AG09319 (cell line): ENCODE measurements at regions not wholly inside any gene's neighbourhood (a gene's known extent, or its start where the extent isn't known, plus 50 kb on each side); places are given as distances from the start of the nearest gene placed in this dataset.

ENCODE experiments used
- DNase-seq: peaks from one replicate; pipeline ENCODE4 v3.0.0-alpha.2; 2010; ENCODE audit warnings: low read depth; ENCODE audit errors: extremely low read depth
- TF ChIP-seq, protein P1 (sequence below): IDR thresholded peaks from 2 replicates; pipeline ENCODE4 v1.5.1; 2011; ENCODE audit warnings: low read depth, mild to moderate bottlenecking, inconsistent platforms, low read length, moderate library complexity

GRCh38 chr9:108621991-108622855 lies 233.6 kb downstream of the ACTL7B start:
- TF ChIP-seq, protein P1, sequence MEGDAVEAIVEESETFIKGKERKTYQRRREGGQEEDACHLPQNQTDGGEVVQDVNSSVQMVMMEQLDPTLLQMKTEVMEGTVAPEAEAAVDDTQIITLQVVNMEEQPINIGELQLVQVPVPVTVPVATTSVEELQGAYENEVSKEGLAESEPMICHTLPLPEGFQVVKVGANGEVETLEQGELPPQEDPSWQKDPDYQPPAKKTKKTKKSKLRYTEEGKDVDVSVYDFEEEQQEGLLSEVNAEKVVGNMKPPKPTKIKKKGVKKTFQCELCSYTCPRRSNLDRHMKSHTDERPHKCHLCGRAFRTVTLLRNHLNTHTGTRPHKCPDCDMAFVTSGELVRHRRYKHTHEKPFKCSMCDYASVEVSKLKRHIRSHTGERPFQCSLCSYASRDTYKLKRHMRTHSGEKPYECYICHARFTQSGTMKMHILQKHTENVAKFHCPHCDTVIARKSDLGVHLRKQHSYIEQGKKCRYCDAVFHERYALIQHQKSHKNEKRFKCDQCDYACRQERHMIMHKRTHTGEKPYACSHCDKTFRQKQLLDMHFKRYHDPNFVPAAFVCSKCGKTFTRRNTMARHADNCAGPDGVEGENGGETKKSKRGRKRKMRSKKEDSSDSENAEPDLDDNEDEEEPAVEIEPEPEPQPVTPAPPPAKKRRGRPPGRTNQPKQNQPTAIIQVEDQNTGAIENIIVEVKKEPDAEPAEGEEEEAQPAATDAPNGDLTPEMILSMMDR, result no peak
- no peak for DNase-seq

GRCh38 chr9:108620767-108621166 lies 235.0 kb downstream of the ACTL7B start:
- TF ChIP-seq, protein P1, result no peak
- DNase-seq, result no peak

- DNase-seq, result no peak
- TF ChIP-seq, protein P1, result no peak
These were observed 236.8 kb downstream of the ACTL7B start for GRCh38 chr9:108618906-108619550.

DNA sequence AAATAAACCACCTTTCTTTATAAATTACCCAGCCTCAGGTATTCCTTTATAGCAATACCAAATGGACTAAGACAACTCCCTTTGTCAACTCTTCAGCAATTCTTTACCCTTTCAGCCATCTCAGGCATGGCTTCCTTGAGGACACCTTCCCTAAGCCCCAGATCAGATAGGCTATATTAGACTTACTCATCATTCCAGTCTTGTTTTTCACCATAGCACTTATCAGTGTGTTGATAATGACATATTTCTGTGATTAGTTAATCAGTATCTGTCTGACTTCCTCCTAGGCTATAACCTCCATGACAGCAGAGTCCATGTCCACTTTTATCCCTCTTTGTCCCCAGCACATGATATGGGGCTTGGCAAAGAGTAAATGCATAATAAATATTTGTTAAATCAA lies 238.1 kb downstream of the ACTL7B start:
- DNase-seq, result no peak
- TF ChIP-seq, protein P1, result no peak

- TF ChIP-seq, protein P1, result no peak
- DNase-seq, result no peak
These were observed 240.6 kb downstream of the ACTL7B start for GRCh38 chr9:108615152-108615551.

DNA sequence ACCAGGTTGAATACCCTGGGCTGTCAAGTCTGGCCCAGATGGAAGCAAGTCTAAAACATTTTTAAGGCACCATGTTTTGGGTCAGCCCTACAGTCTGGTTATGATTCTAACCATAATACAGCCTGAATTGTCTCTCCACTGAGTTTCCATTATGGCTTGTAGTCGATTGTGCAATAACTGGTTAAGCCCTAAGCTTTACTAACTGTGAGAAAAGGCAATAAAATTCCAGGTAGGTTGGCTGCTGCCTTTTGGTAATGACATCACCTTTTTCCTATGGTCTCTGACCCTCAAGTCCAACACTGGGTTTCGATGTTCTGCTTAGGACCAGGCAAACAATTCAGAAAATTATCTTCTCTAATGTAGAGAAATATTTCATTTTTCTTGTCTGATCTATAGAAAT lies 243.3 kb downstream of the ACTL7B start:
- TF ChIP-seq, protein P1, result no peak
- no peak for DNase-seq

DNA sequence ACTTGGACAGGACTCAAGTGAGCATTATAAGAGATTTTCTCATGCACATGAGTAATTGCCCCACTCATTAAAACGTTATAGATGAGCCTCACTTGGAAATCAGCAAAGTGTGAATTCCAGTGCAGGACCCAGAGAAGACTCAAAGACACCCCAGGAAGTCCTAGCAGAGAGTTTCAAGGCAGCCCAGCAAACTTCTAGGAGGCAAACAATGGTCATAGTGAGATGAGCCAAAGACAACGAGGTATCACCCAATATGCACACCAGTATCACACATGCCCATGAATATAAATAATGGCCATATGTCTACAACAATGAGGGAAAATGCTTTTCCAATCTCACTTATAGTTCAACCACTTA lies 245.9 kb downstream of the ACTL7B start:
- TF ChIP-seq, protein P1, result no peak
- no peak for DNase-seq
